KOPT-K1 (cell line): ENCODE measurements at regions not wholly inside any gene's neighbourhood (a gene's known extent, or its start where the extent isn't known, plus 50 kb on each side); places are given as distances from the start of the nearest gene placed in this dataset.
"Not testable (repeated sequence)": the region's sequence is repeated elsewhere in the genome, so short reads cannot be mapped to it uniquely, and the experiment has no call there.

ENCODE experiments used
- H3K27ac ChIP-seq: fragments of 200-600 bp; sonication (generic); 2 replicates; pipeline ENCODE4 v1.5.1; 2016; ENCODE audit warnings: antibody characterized with exemption, mild to moderate bottlenecking, low read depth, low read length; ENCODE audit not compliant: poor library complexity, severe bottlenecking
- H3K36me3 ChIP-seq: fragments of 200-600 bp; sonication (generic); 2 replicates; pipeline ENCODE4 v1.5.1; 2017; ENCODE audit warnings: antibody characterized with exemption, mild to moderate bottlenecking, low read length, moderate library complexity; ENCODE audit not compliant: insufficient read depth
- H3K9me3 ChIP-seq: fragments of 200-600 bp; sonication (generic); 2 replicates; pipeline ENCODE4 v1.5.1; 2017; ENCODE audit warnings: antibody characterized with exemption, low read length, mild to moderate bottlenecking; ENCODE audit not compliant: insufficient read depth, poor library complexity, severe bottlenecking

- Histone ChIP-seq H3K9me3 (peaks cover 9% of the 10 kb centered on the region), H3K27ac (no peak overlapping the region), H3K36me3 (no peaks in the 10 kb centered on the region)
Observed at GRCh38 chr9:88258024-88258423, 119.7 kb upstream of the SPATA31C2 start.

GRCh38 chr9:88256216-88256615 is 117.9 kb upstream of the SPATA31C2 start:
- no peak overlapping the region for H3K27ac ChIP-seq
- peaks cover 27% of the 10 kb centered on the region for H3K9me3 ChIP-seq
- no peaks in the 10 kb centered on the region for H3K36me3 ChIP-seq

- not testable (repeated sequence) for H3K27ac ChIP-seq, H3K36me3 ChIP-seq
- H3K9me3 ChIP-seq = peaks cover 32% of the 10 kb centered on the region
Observed at GRCh38 chr9:88255806-88256205, 117.5 kb upstream of the SPATA31C2 start.

GRCh38 chr9:88251903-88252302 is 113.6 kb upstream of the SPATA31C2 start:
- H3K9me3 ChIP-seq = peaks cover 33% of the 10 kb centered on the region
- no peaks in the 10 kb centered on the region for H3K36me3 ChIP-seq
- H3K27ac ChIP-seq = no peak overlapping the region

GRCh38 chr9:88243736-88244135 is 105.5 kb upstream of the SPATA31C2 start:
- H3K36me3 ChIP-seq = no peaks in the 10 kb centered on the region
- no peaks in the 10 kb centered on the region for H3K9me3 ChIP-seq
- no peak overlapping the region for H3K27ac ChIP-seq

GRCh38 chr9:88242879-88243278 is 104.6 kb upstream of the SPATA31C2 start:
- no peaks in the 10 kb centered on the region for H3K9me3 ChIP-seq
- H3K36me3 ChIP-seq = no peaks in the 10 kb centered on the region
- H3K27ac ChIP-seq = no peak overlapping the region

GRCh38 chr9:88237991-88238571 is 99.8 kb upstream of the SPATA31C2 start:
- H3K36me3 ChIP-seq = no peaks in the 10 kb centered on the region

GRCh38 chr9:88237479-88237961 is 99.2 kb upstream of the SPATA31C2 start:
- Histone ChIP-seq H3K36me3 (no peaks in the 10 kb centered on the region), H3K27ac (no peak overlapping the region), H3K9me3 (no peaks in the 10 kb centered on the region)

More at GRCh38 chr9:88237991-88238571, 99.8 kb upstream of the SPATA31C2 start:
- Histone ChIP-seq H3K27ac (no peak overlapping the region), H3K9me3 (no peaks in the 10 kb centered on the region)

GRCh38 chr9:88236511-88237478 is 98.5 kb upstream of the SPATA31C2 start:
- Histone ChIP-seq H3K27ac (no peak overlapping the region), H3K9me3 (no peaks in the 10 kb centered on the region), H3K36me3 (no peaks in the 10 kb centered on the region)

GRCh38 chr9:88235615-88236014 is 97.3 kb upstream of the SPATA31C2 start:
- Histone ChIP-seq H3K36me3 (no peaks in the 10 kb centered on the region), H3K27ac (no peak overlapping the region), H3K9me3 (peaks cover under 1% of the 10 kb centered on the region)

- H3K36me3 ChIP-seq = no peaks in the 10 kb centered on the region
- peaks cover 5% of the 10 kb centered on the region for H3K9me3 ChIP-seq
- H3K27ac ChIP-seq = no peak overlapping the region
Observed at GRCh38 chr9:88234114-88234513, 95.8 kb upstream of the SPATA31C2 start.

- Histone ChIP-seq H3K36me3 (no peaks in the 10 kb centered on the region), H3K9me3 (peaks cover 5% of the 10 kb centered on the region), H3K27ac (no peak overlapping the region)
Observed at GRCh38 chr9:88233091-88233490, 94.8 kb upstream of the SPATA31C2 start.

GRCh38 chr9:88230612-88231011 is 92.3 kb upstream of the SPATA31C2 start:
- H3K36me3 ChIP-seq = no peaks in the 10 kb centered on the region
- peaks cover 5% of the 10 kb centered on the region for H3K9me3 ChIP-seq
- no peak overlapping the region for H3K27ac ChIP-seq

GRCh38 chr9:88229434-88229833 is 91.2 kb upstream of the SPATA31C2 start:
- Histone ChIP-seq H3K27ac (no peak overlapping the region), H3K9me3 (peaks cover 5% of the 10 kb centered on the region)

GRCh38 chr9:88224938-88225337 is 86.7 kb upstream of the SPATA31C2 start:
- Histone ChIP-seq H3K9me3 (no peaks in the 10 kb centered on the region), H3K36me3 (no peaks in the 10 kb centered on the region), H3K27ac (no peak overlapping the region)

More at GRCh38 chr9:88229434-88229833, 91.2 kb upstream of the SPATA31C2 start:
- H3K36me3 ChIP-seq = no peaks in the 10 kb centered on the region
